Urinary bladder (tissue), 4 donors: ENCODE measurements at regions not wholly inside any gene's neighbourhood (a gene's known extent, or its start where the extent isn't known, plus 50 kb on each side); places are given as distances from the start of the nearest gene placed in this dataset. TPM values are rescaled to one million over a fixed set of nuclear protein-coding genes. Genes with fewer than 3 reads are reported as not detected.

Source experiments
- DNase-seq: peaks from one replicate; pipeline ENCODE4 v3.0.0-alpha.2; 2015; ENCODE audit errors: extremely low spot score
- H3K27ac ChIP-seq: one replicate; pipeline ENCODE4 v1.5.1; 2013; ENCODE audit warnings: low read depth, mild to moderate bottlenecking, moderate library complexity
- H3K36me3 ChIP-seq: one replicate; pipeline ENCODE4 v1.6.1; 2013; ENCODE audit warnings: mild to moderate bottlenecking, moderate library complexity; ENCODE audit not compliant: insufficient read depth
- H3K4me1 ChIP-seq: one replicate; pipeline ENCODE4 v1.6.1; 2013; ENCODE audit warnings: mild to moderate bottlenecking, moderate library complexity; ENCODE audit not compliant: insufficient read depth
- H3K4me3 ChIP-seq: one replicate; pipeline ENCODE4 v1.5.1; 2013; ENCODE audit warnings: low read depth, low read length
- WGBS: extraction: QIAGEN DNeasy Blood & Tissue Kit; methylation state at CpG from one replicate; pipeline ENCODE4 v1.1.7; 2013; 5-methylcytosine and 5-hydroxymethylcytosine counted together
- small RNA-seq: library from RNA; depleted of rRNA; stranded (forward); fragments of <200 nt; gene quantifications from one replicate; pipeline ENCODE3, GENCODE V24; 2014
- donor health status: healthy with polysubstance abuse.
- donor health status: healthy.

DNA sequence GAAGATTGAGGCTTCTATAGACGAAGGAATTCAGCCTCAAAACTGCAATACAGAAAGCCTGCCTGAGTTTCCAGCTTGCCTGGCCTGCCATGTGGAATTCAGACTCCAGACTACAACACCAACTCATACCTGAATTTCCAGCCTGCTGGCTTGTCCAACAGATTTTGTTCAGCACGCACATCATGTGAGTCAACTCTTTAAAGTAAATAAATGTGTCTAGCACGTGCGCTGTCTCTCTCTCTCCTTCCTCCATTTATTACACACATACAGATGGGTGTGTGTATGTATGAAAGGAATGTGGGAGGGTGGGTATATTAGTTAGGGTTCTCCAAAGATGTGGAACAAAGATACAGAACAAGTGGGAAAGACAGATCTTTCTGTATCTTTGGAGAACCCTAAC, 82.4 kb upstream of the TAS2R1 start:
- Histone ChIP-seq H3K36me3 (no peaks in the 10 kb centered on the region), H3K27ac (no peak overlapping the region), H3K4me3 (no peak overlapping the region), H3K4me1 (no peaks in the 10 kb centered on the region)
- 68% methylated on average over 4 of the region's 4 CpGs for WGBS
- DNase-seq = no peak

DNA sequence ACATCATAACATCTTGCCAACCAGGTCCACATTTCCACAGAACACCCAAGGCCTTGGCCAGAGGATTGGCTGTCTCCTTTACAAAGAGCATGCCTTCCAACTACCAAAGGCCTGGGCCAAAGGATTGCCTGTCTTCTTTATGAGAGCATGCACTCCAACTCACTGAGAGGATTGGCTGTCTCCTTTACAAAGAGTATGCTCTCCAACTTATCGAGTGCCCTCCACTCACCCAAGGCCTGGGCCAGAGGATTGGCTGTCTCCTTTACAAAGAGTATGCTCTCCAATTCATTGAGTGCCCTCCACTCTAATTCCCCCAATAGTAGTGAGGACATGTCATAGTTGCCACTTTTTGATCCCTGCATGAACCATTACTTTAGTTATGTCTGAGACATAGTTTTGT, 79.9 kb upstream of the TAS2R1 start:
- DNase-seq = no peak
- H3K27ac ChIP-seq = no peak overlapping the region
- H3K4me1 ChIP-seq = no peaks in the 10 kb centered on the region
- WGBS = 96% methylated on average over 1 of the region's 1 CpG
- no peaks in the 10 kb centered on the region for H3K36me3 ChIP-seq
- H3K4me3 ChIP-seq = no peak overlapping the region

- Histone ChIP-seq H3K4me1 (no peaks in the 10 kb centered on the region), H3K36me3 (no peaks in the 10 kb centered on the region), H3K4me3 (no peak overlapping the region), H3K27ac (no peak overlapping the region)
- no peak for DNase-seq
- 84% methylated on average over 12 of the region's 12 CpGs for WGBS
Measured at GRCh38 chr5:9707732-9708462, 77.7 kb upstream of the TAS2R1 start.

- H3K36me3 ChIP-seq = no peaks in the 10 kb centered on the region
- no peak overlapping the region for H3K4me3 ChIP-seq
- H3K27ac ChIP-seq = no peak overlapping the region
- H3K4me1 ChIP-seq = no peaks in the 10 kb centered on the region
- 54% methylated on average over 3 of the region's 3 CpGs for WGBS
- no peak for DNase-seq
Measured at GRCh38 chr5:9699681-9700080, 69.5 kb upstream of the TAS2R1 start.

GRCh38 chr5:9698841-9699240, 68.7 kb upstream of the TAS2R1 start:
- 66% methylated on average over 2 of the region's 2 CpGs for WGBS
- H3K4me3 ChIP-seq = no peak overlapping the region
- H3K4me1 ChIP-seq = no peaks in the 10 kb centered on the region
- no peak for DNase-seq
- H3K27ac ChIP-seq = no peak overlapping the region
- H3K36me3 ChIP-seq = no peaks in the 10 kb centered on the region

DNA sequence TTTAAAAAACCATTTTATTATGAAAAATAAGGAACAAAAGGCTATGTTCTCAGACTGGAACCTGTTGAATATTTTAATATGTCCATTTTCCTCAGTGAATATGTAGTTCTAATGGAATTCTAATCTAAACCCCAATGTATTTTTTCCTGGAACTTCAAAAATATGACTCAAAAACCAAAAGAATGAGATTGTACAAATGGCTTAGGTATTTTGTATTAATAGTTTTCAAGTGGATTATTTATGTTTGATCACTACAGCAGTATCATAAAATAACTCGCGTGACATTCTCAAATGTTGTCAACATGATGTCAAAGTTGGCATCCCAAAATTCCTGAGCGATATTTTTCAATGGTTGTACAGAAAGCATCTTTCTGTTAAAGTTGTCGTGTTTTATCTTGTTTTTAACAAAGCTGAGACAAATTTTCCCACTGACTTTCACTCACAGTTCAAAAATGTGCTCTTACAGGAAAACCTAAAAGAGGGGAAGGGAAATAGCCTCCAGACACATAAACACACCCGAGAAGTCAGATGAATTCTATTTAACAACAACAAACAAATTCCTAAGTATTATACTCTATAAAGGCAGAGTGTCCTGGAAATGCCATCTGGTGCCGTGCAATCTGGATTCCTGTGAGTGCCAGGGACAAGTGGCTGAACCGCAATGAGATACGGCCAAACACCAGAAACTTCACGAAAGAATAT, 68.1 kb upstream of the TAS2R1 start:
- no peak for DNase-seq
- Histone ChIP-seq H3K36me3 (no peaks in the 10 kb centered on the region), H3K4me3 (no peak overlapping the region), H3K4me1 (no peaks in the 10 kb centered on the region), H3K27ac (no peak overlapping the region)
- 61% methylated on average over 9 of the region's 9 CpGs for WGBS

GRCh38 chr5:9692576-9692975, 62.4 kb upstream of the TAS2R1 start:
- H3K4me3 ChIP-seq = no peak overlapping the region
- H3K4me1 ChIP-seq = no peaks in the 10 kb centered on the region
- no peak overlapping the region for H3K27ac ChIP-seq
- whole genome bisulfite sequencing = 66% methylated on average over 3 of the region's 3 CpGs
- DNase-seq = no peak
- no peaks in the 10 kb centered on the region for H3K36me3 ChIP-seq

DNA sequence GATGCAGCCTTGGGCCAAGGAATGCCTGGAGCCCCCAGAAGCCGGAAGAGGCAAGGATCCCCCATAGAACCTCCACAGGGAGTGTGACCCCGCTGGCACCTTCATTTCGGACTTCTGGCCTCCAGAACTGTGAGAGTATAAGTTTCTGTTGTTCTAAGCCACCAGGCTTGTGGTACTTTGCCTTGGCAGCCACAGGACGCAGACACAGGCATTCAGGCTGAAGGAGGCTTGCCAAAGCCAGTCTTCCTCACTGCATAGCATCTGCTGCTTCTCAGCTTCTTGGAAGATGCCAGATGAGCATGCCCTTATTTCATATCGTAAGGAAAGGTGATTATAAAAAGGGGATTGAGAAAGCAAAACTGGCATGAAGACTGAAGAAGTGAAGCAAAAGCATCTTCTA, 61.1 kb upstream of the TAS2R1 start:
- no peak overlapping the region for H3K27ac ChIP-seq
- 79% methylated on average over 5 of the region's 5 CpGs for WGBS
- H3K4me1 ChIP-seq = no peaks in the 10 kb centered on the region
- no peaks in the 10 kb centered on the region for H3K36me3 ChIP-seq
- H3K4me3 ChIP-seq = no peak overlapping the region
- DNase-seq = no peak

- WGBS = 87% methylated on average over 8 of the region's 8 CpGs
- H3K36me3 ChIP-seq = no peaks in the 10 kb centered on the region
- DNase-seq = no peak
Measured at GRCh38 chr5:9690751-9691150, 60.6 kb upstream of the TAS2R1 start.

DNA sequence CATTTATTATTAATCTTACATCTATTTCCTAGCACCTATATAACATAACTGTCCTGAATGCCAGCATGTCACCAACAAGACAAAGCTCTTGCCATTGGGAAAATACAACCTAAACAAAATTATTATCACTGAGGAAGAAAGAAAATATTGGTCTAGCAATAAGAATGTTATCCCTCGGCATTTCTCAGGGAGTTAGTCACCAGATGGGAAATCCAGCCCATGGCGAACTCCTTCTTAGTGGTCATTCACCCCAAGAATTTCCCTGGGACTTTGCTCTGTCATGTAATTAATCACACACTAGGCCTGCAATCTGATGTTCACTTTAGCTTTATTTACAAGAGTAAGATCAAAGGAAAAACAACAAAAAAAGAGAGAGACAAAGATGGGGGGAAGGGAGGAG, 56.1 kb upstream of the TAS2R1 start:
- Histone ChIP-seq H3K27ac (no peak overlapping the region), H3K4me3 (no peak overlapping the region), H3K4me1 (no peaks in the 10 kb centered on the region), H3K36me3 (no peaks in the 10 kb centered on the region)
- no peak for DNase-seq
- 83% methylated on average over 2 of the region's 2 CpGs for WGBS

More at GRCh38 chr5:9690751-9691150, 60.6 kb upstream of the TAS2R1 start:
- Histone ChIP-seq H3K27ac (no peak overlapping the region), H3K4me1 (no peaks in the 10 kb centered on the region), H3K4me3 (no peak overlapping the region)

- no peak for DNase-seq
- no peaks in the 10 kb centered on the region for H3K36me3 ChIP-seq
- H3K27ac ChIP-seq = no peak overlapping the region
- H3K4me1 ChIP-seq = no peaks in the 10 kb centered on the region
- H3K4me3 ChIP-seq = no peak overlapping the region
- WGBS = 32% methylated on average over 1 of the region's 1 CpG
Measured at GRCh38 chr5:9681706-9682105, 51.6 kb upstream of the TAS2R1 start.

Small RNAs in the stretch of these regions (small RNA-seq; reads per million reads assigned to genes)
- gene AC034229.5 (not detected), gene AC034229.6 (not detected), gene AC091905.3 (not detected), gene AC091905.4 (not detected), gene RNA5SP177 (not detected)
